Activated CD4-positive, alpha-beta T cell treated with anti-CD3 and anti-CD28 coated beads for 36 hours (primary cell): ENCODE measurements at regions not wholly inside any gene's neighbourhood (a gene's known extent, or its start where the extent isn't known, plus 50 kb on each side); places are given as distances from the start of the nearest gene placed in this dataset.

Experiments
- ATAC-seq: fragments of 200-7000 bp; cut with Tn5 transposase; one replicate; pipeline ENCODE4 v1.10.0; 2021; ENCODE audit warnings: mild to moderate bottlenecking, moderate library complexity
- CTCF ChIA-PET: fragments of 350-600 bp; sonication (Branson Sonifier 250); formaldehyde crosslinking; loops from one replicate; lab custom pipeline; 2021; ENCODE audit warnings: antibody characterized with exemption; lab: Charles Lee
- POLR2A ChIA-PET: fragments of 350-600 bp; sonication (Branson Sonifier 250); formaldehyde crosslinking; loops from one replicate; lab custom pipeline; 2021; ENCODE audit warnings: antibody characterized with exemption, inconsistent platforms; lab: Charles Lee
- DNase-seq: peaks from one replicate; pipeline ENCODE4 v3.0.0-alpha.2; 2020
- H3K27ac Mint-ChIP-seq: one replicate; pipeline ENCODE4 v1.8.0; 2021; ENCODE audit warnings: mixed read lengths
- H3K27me3 Mint-ChIP-seq: one replicate; pipeline ENCODE4 v1.8.0; 2021; ENCODE audit warnings: mixed read lengths
- H3K36me3 Mint-ChIP-seq: one replicate; pipeline ENCODE4 v1.8.0; 2021; ENCODE audit warnings: low read depth, mixed read lengths
- H3K4me1 Mint-ChIP-seq: one replicate; pipeline ENCODE4 v1.8.0; 2021; ENCODE audit warnings: mixed read lengths
- H3K4me3 Mint-ChIP-seq: one replicate; pipeline ENCODE4 v1.8.0; 2021; ENCODE audit warnings: mild to moderate bottlenecking, moderate library complexity, mixed read lengths
- H3K9me3 Mint-ChIP-seq: one replicate; pipeline ENCODE4 v1.8.0; 2021; ENCODE audit warnings: low read depth, mixed read lengths
- intact Hi-C, 2 experiments: fragments of 100-400 bp; cut with DNase I in 1 of 2; cut with micrococcal nuclease in 1 of 2; formaldehyde crosslinking; loops; one replicate each; pipeline versions ENCODE4 v1.14.2 to v1.15.1; 2022 to 2024; cut with DNase I, micrococcal nuclease

DNA sequence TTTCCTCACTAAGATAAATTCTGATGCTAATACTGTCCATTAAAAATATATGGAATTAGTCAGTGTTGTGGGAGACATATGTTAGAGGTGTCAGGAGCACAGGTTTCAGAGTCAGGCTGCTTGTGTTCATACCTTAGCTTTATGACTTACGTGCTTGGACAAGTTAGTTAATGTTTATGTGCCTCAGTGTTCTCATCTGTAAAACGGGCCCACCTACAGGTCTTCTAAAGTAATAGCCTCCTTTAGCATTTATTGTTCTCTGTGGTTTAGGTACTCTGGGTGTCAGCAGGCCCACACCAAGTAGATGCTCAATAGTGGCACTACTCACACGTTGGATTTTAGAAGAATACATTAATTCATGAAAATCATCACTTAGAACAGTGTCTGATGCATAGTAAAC is 308.7 kb upstream of the ZC3H12C start:
- H3K4me3 Mint-ChIP-seq, result no peak overlapping the region
- H3K27ac Mint-ChIP-seq, result no peak overlapping the region
- H3K27me3 Mint-ChIP-seq, result peaks cover 3% of the 10 kb centered on the region
- POLR2A ChIA-PET, result no interaction called here
- no peaks in the 10 kb centered on the region for H3K9me3 Mint-ChIP-seq
- no peaks in the 10 kb centered on the region for H3K36me3 Mint-ChIP-seq
- intact Hi-C loops, result no loop called here
- CTCF ChIA-PET, result no interaction called here
- no peak for DNase-seq
- no peak for ATAC-seq
- no peaks in the 10 kb centered on the region for H3K4me1 Mint-ChIP-seq

DNA sequence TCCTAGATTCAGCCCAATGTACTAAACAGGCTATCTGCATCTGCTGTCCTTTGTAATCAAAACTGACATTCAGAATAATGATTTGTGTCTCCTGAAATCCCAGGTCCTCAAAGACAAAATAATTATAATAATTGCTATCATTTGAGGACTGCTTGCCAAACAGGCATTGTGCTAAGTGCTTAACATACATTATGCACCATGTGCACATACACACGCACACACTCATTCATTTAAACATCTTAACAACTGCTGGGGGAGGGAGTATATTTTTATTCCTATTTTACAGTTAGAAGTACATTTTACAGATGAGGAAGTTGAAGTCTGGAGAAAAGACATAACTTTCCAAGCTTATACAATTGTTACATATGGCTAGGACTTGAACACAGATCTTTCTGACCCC is 308.0 kb upstream of the ZC3H12C start:
- Mint-ChIP-seq H3K4me3 (no peak overlapping the region), H3K36me3 (no peaks in the 10 kb centered on the region), H3K27me3 (peaks cover 3% of the 10 kb centered on the region), H3K9me3 (no peaks in the 10 kb centered on the region), H3K27ac (no peak overlapping the region), H3K4me1 (no peaks in the 10 kb centered on the region)
- DNase-seq (no peak), ATAC-seq (no peak)
- POLR2A ChIA-PET, result no interaction called here
- intact Hi-C loops, result no loop called here
- CTCF ChIA-PET, result no interaction called here

- no peaks in the 10 kb centered on the region for H3K4me1 Mint-ChIP-seq
- intact Hi-C loops, result no loop called here
- POLR2A ChIA-PET, result no interaction called here
- H3K27me3 Mint-ChIP-seq, result peaks cover 3% of the 10 kb centered on the region
- no peaks in the 10 kb centered on the region for H3K36me3 Mint-ChIP-seq
- no peak overlapping the region for H3K27ac Mint-ChIP-seq
- CTCF ChIA-PET, result interaction anchor here (0.7 kb wide), 1 partner anchor 12 kb away, joined by 3 read pairs; no protein-coding TSS in a partner anchor
- no peaks in the 10 kb centered on the region for H3K9me3 Mint-ChIP-seq
- ATAC-seq (no peak), DNase-seq (no peak)
- no peak overlapping the region for H3K4me3 Mint-ChIP-seq
Measured at GRCh38 chr11:109785714-109786113, 307.5 kb upstream of the ZC3H12C start.

GRCh38 chr11:109788948-109789490 is 304.2 kb upstream of the ZC3H12C start:
- POLR2A ChIA-PET, result no interaction called here
- DNase-seq, result no peak
- H3K4me3 Mint-ChIP-seq, result no peak overlapping the region
- no peaks in the 10 kb centered on the region for H3K4me1 Mint-ChIP-seq
- H3K27ac Mint-ChIP-seq, result no peak overlapping the region
- H3K9me3 Mint-ChIP-seq, result no peaks in the 10 kb centered on the region
- CTCF ChIA-PET, result interaction anchor here (1.1 kb wide), 1 partner anchor 10 kb away, joined by 4 read pairs; no protein-coding TSS in a partner anchor
- intact Hi-C loops, result no loop called here
- peaks cover 3% of the 10 kb centered on the region for H3K27me3 Mint-ChIP-seq
- H3K36me3 Mint-ChIP-seq, result no peaks in the 10 kb centered on the region
- no peak for ATAC-seq

GRCh38 chr11:109789901-109790300 is 303.3 kb upstream of the ZC3H12C start:
- Mint-ChIP-seq H3K4me1 (no peaks in the 10 kb centered on the region), H3K36me3 (no peaks in the 10 kb centered on the region)

DNA sequence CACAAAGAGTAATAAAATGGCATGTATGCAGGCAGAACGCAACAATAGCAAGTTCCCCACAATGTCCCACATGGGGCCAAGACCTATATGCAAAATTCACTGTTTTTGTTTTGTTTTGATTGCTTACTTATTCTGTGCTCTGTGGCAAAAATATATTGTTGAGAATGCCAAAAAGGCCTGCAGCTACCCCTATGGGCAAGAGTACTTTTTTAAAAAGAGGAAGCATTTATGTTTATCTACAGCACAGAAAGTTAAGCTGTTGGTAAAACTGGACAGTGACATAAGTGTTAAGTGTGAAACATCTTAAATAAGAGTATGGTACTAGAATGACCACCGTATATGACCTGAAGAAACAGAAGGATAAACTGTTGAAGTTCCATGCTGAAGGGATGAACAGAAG is 301.9 kb upstream of the ZC3H12C start:
- no peak overlapping the region for H3K27ac Mint-ChIP-seq
- no peaks in the 10 kb centered on the region for H3K36me3 Mint-ChIP-seq
- POLR2A ChIA-PET, result no interaction called here
- no peak for ATAC-seq
- DNase-seq, result no peak
- no peaks in the 10 kb centered on the region for H3K9me3 Mint-ChIP-seq
- no peaks in the 10 kb centered on the region for H3K4me1 Mint-ChIP-seq
- intact Hi-C loops, result no loop called here
- CTCF ChIA-PET, result no interaction called here
- peaks cover 3% of the 10 kb centered on the region for H3K27me3 Mint-ChIP-seq
- H3K4me3 Mint-ChIP-seq, result no peak overlapping the region

More at GRCh38 chr11:109789901-109790300, 303.3 kb upstream of the ZC3H12C start:
- ChIA-PET CTCF (interaction anchor here (1.1 kb wide), 1 partner anchor 41 kb away, joined by 3 read pairs; no protein-coding TSS in a partner anchor), POLR2A (no interaction called here)
- Mint-ChIP-seq H3K27me3 (peaks cover 3% of the 10 kb centered on the region), H3K27ac (no peak overlapping the region), H3K9me3 (no peaks in the 10 kb centered on the region), H3K4me3 (no peak overlapping the region)
- ATAC-seq (no peak), DNase-seq (no peak)
- intact Hi-C loops, result no loop called here

DNA sequence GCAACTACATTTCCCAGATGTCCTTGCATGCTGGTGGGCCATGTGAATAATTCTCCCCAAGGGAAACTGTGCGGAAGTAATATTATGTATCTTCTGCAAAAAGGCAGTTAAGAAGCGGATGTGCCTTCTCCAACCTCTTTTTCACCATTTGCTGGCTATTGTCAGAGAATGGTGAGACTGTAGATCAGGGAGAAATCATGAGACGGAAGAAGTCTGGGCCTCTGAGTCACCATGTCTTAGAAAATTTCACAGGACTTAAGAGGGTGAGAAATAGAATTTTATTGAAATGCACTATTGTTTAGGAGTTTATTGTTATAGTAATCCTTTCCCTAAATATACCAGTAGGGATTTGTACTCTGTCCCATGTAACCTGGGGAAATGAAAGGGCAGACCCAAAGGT is 298.7 kb upstream of the ZC3H12C start:
- H3K27me3 Mint-ChIP-seq, result no peaks in the 10 kb centered on the region
- no peak overlapping the region for H3K4me3 Mint-ChIP-seq
- ChIA-PET POLR2A (no interaction called here), CTCF (no interaction called here)
- H3K36me3 Mint-ChIP-seq, result no peaks in the 10 kb centered on the region
- DNase-seq (no peak), ATAC-seq (no peak)
- H3K27ac Mint-ChIP-seq, result no peak overlapping the region
- no peaks in the 10 kb centered on the region for H3K4me1 Mint-ChIP-seq
- intact Hi-C loops, result no loop called here
- no peaks in the 10 kb centered on the region for H3K9me3 Mint-ChIP-seq

- Mint-ChIP-seq H3K36me3 (no peaks in the 10 kb centered on the region), H3K9me3 (no peaks in the 10 kb centered on the region), H3K4me1 (no peaks in the 10 kb centered on the region), H3K4me3 (no peak overlapping the region), H3K27ac (no peak overlapping the region), H3K27me3 (no peaks in the 10 kb centered on the region)
- CTCF ChIA-PET, result no interaction called here
- DNase-seq (no peak), ATAC-seq (no peak)
- POLR2A ChIA-PET, result no interaction called here
- intact Hi-C loops, result no loop called here
Measured at GRCh38 chr11:109795234-109795633, 298.0 kb upstream of the ZC3H12C start.

DNA sequence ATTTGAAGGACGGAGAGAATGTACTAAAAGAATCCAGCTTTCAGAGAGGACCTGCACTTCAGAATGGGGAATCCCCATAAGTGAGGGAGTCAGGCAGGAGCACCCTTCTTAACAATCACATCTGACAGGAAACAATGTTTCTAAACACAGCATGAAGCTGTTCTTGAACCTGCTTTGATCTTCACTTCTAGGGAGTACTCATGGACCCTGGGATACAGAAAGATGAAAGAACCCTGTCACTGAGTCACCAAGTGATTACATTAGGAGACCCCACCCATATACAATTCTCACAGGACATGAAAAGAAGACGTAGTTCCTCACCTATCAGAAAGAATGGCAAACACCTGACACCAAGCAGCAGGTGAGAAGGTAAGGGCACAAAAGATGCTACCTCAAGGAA is 296.9 kb upstream of the ZC3H12C start:
- no peak overlapping the region for H3K4me3 Mint-ChIP-seq
- ATAC-seq, result no peak
- H3K27ac Mint-ChIP-seq, result no peak overlapping the region
- intact Hi-C loops, result no loop called here
- H3K9me3 Mint-ChIP-seq, result no peaks in the 10 kb centered on the region
- H3K4me1 Mint-ChIP-seq, result no peaks in the 10 kb centered on the region
- H3K27me3 Mint-ChIP-seq, result no peaks in the 10 kb centered on the region
- DNase-seq, result no peak
- CTCF ChIA-PET, result no interaction called here
- POLR2A ChIA-PET, result no interaction called here
- H3K36me3 Mint-ChIP-seq, result no peaks in the 10 kb centered on the region

DNA sequence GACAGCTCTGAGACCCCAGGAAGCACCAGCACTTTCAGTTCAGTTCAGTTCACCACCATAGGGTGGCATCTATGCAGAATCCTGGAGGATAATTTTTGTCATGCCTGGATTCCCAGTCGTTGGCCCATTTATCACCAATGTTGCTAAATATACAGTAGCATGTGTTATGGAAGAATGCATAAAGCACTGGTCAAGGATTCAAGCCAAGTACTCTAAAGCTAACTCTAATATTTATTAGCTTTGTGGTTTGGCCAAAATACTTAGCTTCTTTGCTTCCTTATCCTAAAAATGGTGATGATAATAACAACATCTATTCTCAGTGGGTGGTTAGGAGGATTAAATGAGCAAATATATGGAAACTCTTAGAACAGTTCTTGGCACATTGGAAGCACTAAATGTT is 294.7 kb upstream of the ZC3H12C start:
- DNase-seq, result no peak
- ChIA-PET CTCF (interaction anchor here (1.1 to 1.3 kb wide), 2 partner anchors 10 to 13 kb away, joined by 3 to 4 read pairs; no protein-coding TSS in a partner anchor), POLR2A (no interaction called here)
- intact Hi-C loops, result no loop called here
- Mint-ChIP-seq H3K4me1 (no peaks in the 10 kb centered on the region), H3K36me3 (no peaks in the 10 kb centered on the region), H3K27ac (no peak overlapping the region), H3K27me3 (no peaks in the 10 kb centered on the region), H3K4me3 (no peak overlapping the region), H3K9me3 (no peaks in the 10 kb centered on the region)
- ATAC-seq, result no peak

DNA sequence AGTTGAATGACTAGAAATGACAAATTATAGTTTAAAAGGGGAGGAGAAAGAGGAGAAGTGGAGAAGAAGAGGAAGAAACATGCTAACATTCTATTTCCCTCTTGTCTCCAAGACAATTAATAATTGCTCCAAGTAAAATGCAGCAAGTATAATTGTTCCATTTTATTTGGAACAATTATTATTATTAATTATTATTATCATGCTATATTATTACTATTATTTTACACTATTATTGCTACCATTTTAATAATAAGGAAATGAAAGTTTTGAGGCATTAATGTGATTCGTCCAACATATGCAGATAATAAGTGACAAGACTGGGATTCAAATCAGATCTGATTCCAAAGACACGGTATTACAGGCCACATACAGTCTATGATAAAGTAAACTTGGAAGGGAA is 293.6 kb upstream of the ZC3H12C start:
- no peaks in the 10 kb centered on the region for H3K36me3 Mint-ChIP-seq
- no peak overlapping the region for H3K27ac Mint-ChIP-seq
- no peaks in the 10 kb centered on the region for H3K27me3 Mint-ChIP-seq
- H3K4me3 Mint-ChIP-seq, result no peak overlapping the region
- ChIA-PET POLR2A (no interaction called here), CTCF (no interaction called here)
- peaks cover 2% of the 10 kb centered on the region for H3K9me3 Mint-ChIP-seq
- intact Hi-C loops, result no loop called here
- no peak for DNase-seq
- no peak for ATAC-seq
- no peaks in the 10 kb centered on the region for H3K4me1 Mint-ChIP-seq

- ChIA-PET CTCF (no interaction called here), POLR2A (no interaction called here)
- H3K27me3 Mint-ChIP-seq, result no peaks in the 10 kb centered on the region
- H3K4me1 Mint-ChIP-seq, result no peaks in the 10 kb centered on the region
- peaks cover 4% of the 10 kb centered on the region for H3K9me3 Mint-ChIP-seq
- DNase-seq, result no peak
- H3K27ac Mint-ChIP-seq, result no peak overlapping the region
- no peak overlapping the region for H3K4me3 Mint-ChIP-seq
- no peaks in the 10 kb centered on the region for H3K36me3 Mint-ChIP-seq
- ATAC-seq, result no peak
- intact Hi-C loops, result no loop called here
Measured at GRCh38 chr11:109804911-109805310, 288.3 kb upstream of the ZC3H12C start.
